H1 (cell line): ENCODE measurements at regions not wholly inside any gene's neighbourhood (a gene's known extent, or its start where the extent isn't known, plus 50 kb on each side); places are given as distances from the start of the nearest gene placed in this dataset.

Experiments used
- CTCF ChIA-PET: fragments of 300-600 bp; sonication (Branson Sonifier 250); formaldehyde crosslinking; loops from one replicate; lab custom pipeline; 2021; ENCODE audit not compliant: partially characterized antibody; lab: Charles Lee
- POLR2A ChIA-PET: fragments of 300-600 bp; sonication (Branson Sonifier 250); formaldehyde crosslinking; loops from one replicate; lab custom pipeline; 2021; ENCODE audit warnings: inconsistent platforms; ENCODE audit not compliant: partially characterized antibody; lab: Charles Lee
- DNase-seq, 2 experiments: peaks; one replicate each; pipeline versions ENCODE4 v3.0.0 to v3.0.0-alpha.2; 2010 to 2022; ENCODE audit warnings: low spot score in 2 of 2, low read depth in 1 of 2, mixed read lengths in 1 of 2
- FAIRE-seq: peaks from 2 replicates; lab custom pipeline; 2011; peaks lifted over from hg19 to GRCh38; lab: Jason Lieb, UNC
- H2AFZ ChIP-seq: 2 replicates; pipeline ENCODE4 v1.8.1; 2012; ENCODE audit warnings: low read length, inconsistent platforms
- H2AK5ac ChIP-seq: 2 replicates; pipeline ENCODE4 v1.6.1; 2013; ENCODE audit warnings: low read depth, low read length
- H2BK120ac ChIP-seq: replicated peaks from 2 replicates; pipeline ENCODE3; 2013; ENCODE audit warnings: low read depth, low read length, inconsistent platforms
- H2BK12ac ChIP-seq: 2 replicates; pipeline ENCODE4 v1.6.1; 2013; ENCODE audit warnings: low read depth, low read length
- H2BK15ac ChIP-seq: 2 replicates; pipeline ENCODE4 v1.6.1; 2013; ENCODE audit warnings: low read length
- H2BK20ac ChIP-seq: 2 replicates; pipeline ENCODE4 v1.6.1; 2013; ENCODE audit warnings: low read length
- H2BK5ac ChIP-seq: 2 replicates; pipeline ENCODE4 v1.6.1; 2013; ENCODE audit warnings: low read depth, low read length
- H3K14ac ChIP-seq: 2 replicates; pipeline ENCODE4 v1.6.1; 2013; ENCODE audit warnings: inconsistent platforms; ENCODE audit not compliant: insufficient read length
- H3K18ac ChIP-seq: 2 replicates; pipeline ENCODE4 v1.6.1; 2013; ENCODE audit warnings: low read length; ENCODE audit errors: extremely low read depth
- H3K23ac ChIP-seq: 2 replicates; pipeline ENCODE4 v1.6.1; 2013; ENCODE audit warnings: inconsistent platforms; ENCODE audit not compliant: insufficient read length
- H3K23me2 ChIP-seq: 2 replicates; pipeline ENCODE4 v1.6.1; 2013; ENCODE audit warnings: low read depth, low read length
- H3K27ac ChIP-seq: 2 replicates; pipeline ENCODE4 v1.6.1; 2011; ENCODE audit warnings: low read depth, low read length, inconsistent platforms
- H3K27me3 ChIP-seq, 4 experiments: replicated peaks in 1 of 4; 1 replicate in 1 of 4; 2 replicates in 3 of 4; pipeline versions ENCODE4 v1.6.1 to v1.8.1; 2011 to 2013; ENCODE audit warnings: low read length in 3 of 4, mild to moderate bottlenecking in 3 of 4, inconsistent platforms in 2 of 4, mixed read lengths in 2 of 4, moderate library complexity in 1 of 4; ENCODE audit not compliant: control insufficient read depth in 3 of 4, insufficient read depth in 3 of 4; ENCODE audit errors: extremely low read depth in 1 of 4
- H3K36me3 ChIP-seq, 4 experiments: 2 replicates each; pipeline versions ENCODE4 v1.6.1 to v1.8.1; 2011 to 2013; ENCODE audit warnings: mild to moderate bottlenecking in 4 of 4, low read length in 3 of 4, moderate library complexity in 2 of 4, control low read depth in 1 of 4, inconsistent platforms in 1 of 4; ENCODE audit not compliant: insufficient read depth in 4 of 4, control insufficient read depth in 2 of 4
- H3K4ac ChIP-seq: replicated peaks from 2 replicates; pipeline ENCODE3; 2013; ENCODE audit warnings: low read length, low read depth, mixed read lengths, inconsistent platforms; ENCODE audit not compliant: insufficient read length
- H3K4me1 ChIP-seq, 4 experiments: replicated peaks in 1 of 4; 1 replicate in 1 of 4; 2 replicates in 3 of 4; pipeline versions ENCODE4 v1.6.1 to v1.8.1; 2011 to 2013; ENCODE audit warnings: low read length in 3 of 4, inconsistent platforms in 2 of 4, mixed read lengths in 1 of 4; ENCODE audit not compliant: insufficient read depth in 4 of 4, control insufficient read depth in 3 of 4
- H3K4me2 ChIP-seq, 2 experiments: 2 replicates each; pipeline versions ENCODE4 v1.6.1 to v1.8.1; 2011 to 2013; ENCODE audit warnings: low read depth in 2 of 2, low read length in 2 of 2, control low read depth in 1 of 2, inconsistent platforms in 1 of 2, mild to moderate bottlenecking in 1 of 2; ENCODE audit not compliant: insufficient read depth in 1 of 2
- H3K4me3 ChIP-seq, 4 experiments: fragments of 200-600, 300-600 bp in 1 of 4; sonication (generic), shearing (Covaris generic), sonication (Bioruptor Twin) in 1 of 4; 2 replicates each; pipeline versions ENCODE4 v1.5.1 to v1.8.1; 2011 to 2016; ENCODE audit warnings: low read length in 4 of 4, low read depth in 3 of 4, control low read depth in 2 of 4, inconsistent platforms in 2 of 4, mild to moderate bottlenecking in 2 of 4, mixed read lengths in 1 of 4, moderate library complexity in 1 of 4; ENCODE audit not compliant: insufficient read depth in 2 of 4; ENCODE audit errors: extremely low read depth in 1 of 4
- H3K56ac ChIP-seq: replicated peaks from 2 replicates; pipeline ENCODE3; 2013; ENCODE audit warnings: low read depth, mild to moderate bottlenecking, mixed read lengths, low read length, inconsistent platforms; ENCODE audit not compliant: insufficient read length
- H3K79me1 ChIP-seq: 2 replicates; pipeline ENCODE4 v1.6.1; 2013; ENCODE audit warnings: low read depth, low read length, control low read depth
- H3K79me2 ChIP-seq, 2 experiments: 2 replicates each; pipeline versions ENCODE4 v1.6.1 to v1.8.1; 2012 to 2013; ENCODE audit warnings: low read length in 2 of 2, mild to moderate bottlenecking in 2 of 2, inconsistent platforms in 1 of 2; ENCODE audit not compliant: insufficient read depth in 2 of 2, control insufficient read depth in 1 of 2
- H3K9ac ChIP-seq, 4 experiments: replicated peaks in 1 of 4; 1 replicate in 1 of 4; 2 replicates in 3 of 4; pipeline versions ENCODE4 v1.6.1 to v1.8.1; 2011 to 2013; ENCODE audit warnings: low read depth in 3 of 4, low read length in 3 of 4, control low read depth in 2 of 4, mild to moderate bottlenecking in 2 of 4, moderate library complexity in 2 of 4, inconsistent platforms in 1 of 4; ENCODE audit errors: extremely low read depth in 1 of 4
- H3K9me3 ChIP-seq, 2 experiments: 2 replicates each; pipeline versions ENCODE4 v1.6.1 to v1.8.1; 2012 to 2013; ENCODE audit warnings: mild to moderate bottlenecking in 2 of 2, moderate library complexity in 2 of 2, control low read depth in 1 of 2, inconsistent platforms in 1 of 2, low read depth in 1 of 2, low read length in 1 of 2, mixed read lengths in 1 of 2; ENCODE audit not compliant: insufficient read depth in 2 of 2
- H4K20me1 ChIP-seq, 2 experiments: replicated peaks in 1 of 2; 2 replicates each; pipeline versions ENCODE3 to v1.8.1; 2011 to 2013; ENCODE audit warnings: inconsistent platforms in 2 of 2, low read length in 2 of 2, mild to moderate bottlenecking in 1 of 2; ENCODE audit not compliant: insufficient read depth in 2 of 2, control insufficient read depth in 1 of 2
- H4K5ac ChIP-seq: 2 replicates; pipeline ENCODE4 v1.6.1; 2013; ENCODE audit warnings: low read length, low read depth, mixed read lengths, inconsistent platforms; ENCODE audit not compliant: insufficient read length
- H4K8ac ChIP-seq: 2 replicates; pipeline ENCODE4 v1.8.0; 2013; ENCODE audit warnings: mild to moderate bottlenecking, moderate library complexity, low read length, inconsistent platforms; ENCODE audit not compliant: insufficient read depth; ENCODE audit errors: extremely low read depth
- H4K91ac ChIP-seq: replicated peaks from 2 replicates; pipeline ENCODE3; 2013; ENCODE audit warnings: low read length, mixed read lengths, inconsistent platforms; ENCODE audit not compliant: insufficient read length
- BRCA1 ChIP-seq: IDR thresholded peaks from 2 replicates; pipeline ENCODE4 v1.6.1; 2012; ENCODE audit warnings: low read depth, low read length, improper control_type of control experiment
- CEBPB ChIP-seq: IDR thresholded peaks from 2 replicates; pipeline ENCODE4 v1.6.1; 2012; ENCODE audit warnings: low read depth, low read length
- CHD1 ChIP-seq: IDR thresholded peaks from 2 replicates; pipeline ENCODE4 v1.6.1; 2012; ENCODE audit warnings: low read depth, low read length, improper control_type of control experiment
- CTBP2 ChIP-seq: IDR thresholded peaks from 2 replicates; pipeline ENCODE4 v1.7.0; 2011; ENCODE audit warnings: borderline replicate concordance, mild to moderate bottlenecking, moderate library complexity, mixed read lengths, low read length; ENCODE audit not compliant: insufficient read depth, insufficient read length
- EZH2 ChIP-seq: fragments of 200-600 bp; sonication (generic); IDR thresholded peaks from 2 replicates; pipeline ENCODE4 v1.7.1; 2012; ENCODE audit warnings: low read depth, mild to moderate bottlenecking, moderate library complexity, low read length, inconsistent platforms; ENCODE audit not compliant: severe bottlenecking
- FOSL1 ChIP-seq: IDR thresholded peaks from 2 replicates; pipeline ENCODE4 v1.6.1; 2011; ENCODE audit warnings: mild to moderate bottlenecking, low read depth, low read length, moderate library complexity; ENCODE audit not compliant: insufficient read depth
- KDM1A ChIP-seq: fragments of 200-600, 300-600 bp; sonication (generic); IDR thresholded peaks from 2 replicates; pipeline ENCODE4 v1.7.1; 2016; ENCODE audit warnings: mild to moderate bottlenecking, low read length, borderline replicate concordance
- KDM4A ChIP-seq: IDR thresholded peaks from one replicate; pipeline ENCODE4 v1.7.1; 2012; ENCODE audit warnings: low read depth, mild to moderate bottlenecking, moderate library complexity, low read length, inconsistent platforms; ENCODE audit not compliant: severe bottlenecking
- KDM5A ChIP-seq: fragments of 200-600 bp; IDR thresholded peaks from 2 replicates; pipeline ENCODE4 v1.7.1; 2012; ENCODE audit warnings: mild to moderate bottlenecking, low read length, inconsistent platforms, mixed read lengths
- NRF1 ChIP-seq: IDR thresholded peaks from 2 replicates; pipeline ENCODE4 v1.6.1; 2011; ENCODE audit warnings: mild to moderate bottlenecking, low read depth, low read length, improper control_type of control experiment
- POLR2A ChIP-seq, 2 experiments: IDR thresholded peaks; 1 replicate in 1 of 2; 2 replicates in 1 of 2; pipeline ENCODE4 v1.6.1; 2011; ENCODE audit warnings: low read depth in 2 of 2, low read length in 2 of 2, mild to moderate bottlenecking in 2 of 2; ENCODE audit errors: control extremely low read depth in 1 of 2
- RNF2 ChIP-seq: fragments of 200-900, 300-1000 bp; sonication (generic); IDR thresholded peaks from 2 replicates; pipeline ENCODE4 v1.7.1; 2016; ENCODE audit warnings: borderline replicate concordance, low read depth, mild to moderate bottlenecking, antibody characterized with exemption, low read length; ENCODE audit not compliant: poor library complexity, severe bottlenecking; ENCODE audit errors: missing control alignments
- SIX5 ChIP-seq: IDR thresholded peaks from 2 replicates; pipeline ENCODE4 v1.6.1; 2011; ENCODE audit warnings: mild to moderate bottlenecking, low read depth, low read length
- SP2 ChIP-seq: IDR thresholded peaks from 2 replicates; pipeline ENCODE4 v1.6.1; 2012; ENCODE audit warnings: mild to moderate bottlenecking, low read length, inconsistent platforms
- SP4 ChIP-seq: IDR thresholded peaks from 2 replicates; pipeline ENCODE4 v1.6.1; 2012; ENCODE audit warnings: low read length, inconsistent platforms
- TBP ChIP-seq: IDR thresholded peaks from 2 replicates; pipeline ENCODE4 v1.6.1; 2011; ENCODE audit warnings: low read depth, low read length, improper control_type of control experiment
- WGBS, 2 experiments: shearing (Covaris generic) in 1 of 2; methylation state at CpG; one replicate each; pipeline versions ENCODE4 v1.1.6 to v1.1.7; 2013 to 2015; ENCODE audit warnings: low lambda C conversion rate in 2 of 2, mixed read lengths in 2 of 2, inconsistent platforms in 1 of 2, low coverage in 1 of 2, missing lambda C conversion rate in 1 of 2; ENCODE audit not compliant: insufficient replicate concordance in 2 of 2, insufficient coverage in 1 of 2, insufficient read length in 1 of 2; ENCODE audit errors: extremely low coverage in 1 of 2, missing lambda C conversion rate in 1 of 2; 5-methylcytosine and 5-hydroxymethylcytosine counted together

GRCh38 chr3:144105542-144105941, 133.9 kb downstream of the DIPK2A start:
- Histone ChIP-seq H2AFZ (no peak overlapping the region), H4K5ac (no peak overlapping the region), H4K20me1 (no peaks in the 10 kb centered on the region), H3K14ac (no peak overlapping the region), H4K91ac (no peak overlapping the region), H3K23me2 (no peaks in the 10 kb centered on the region), H3K79me2 (no peaks in the 10 kb centered on the region), H3K4me1 (peaks cover 0 to 5% (median 2%) of the 10 kb centered on the region in 4 experiments; a peak in 2 of 7 replicates), H3K4me3 (no peak overlapping the region), H3K36me3 (no peaks in the 10 kb centered on the region), H3K27ac (no peak overlapping the region), H2BK15ac (no peak overlapping the region), H3K4ac (no peak overlapping the region), H3K56ac (no peak overlapping the region), H2BK120ac (no peak overlapping the region), H2AK5ac (no peak overlapping the region), H2BK12ac (peak overlapping the region; percentile 61; the same call in 1 of the 2 replicates), H3K9ac (no peak overlapping the region), H3K4me2 (no peak overlapping the region), H3K18ac (no peak overlapping the region), H3K23ac (no peak overlapping the region), H3K27me3 (no peaks in the 10 kb centered on the region; a peak in 1 of 7 replicates), H2BK20ac (0 out of 2 replicates have a peak overlapping the region, but pooled peaks have one; percentile 7), H3K9me3 (no peaks in the 10 kb centered on the region), H2BK5ac (no peak overlapping the region), H4K8ac (no peak overlapping the region), H3K79me1 (no peaks in the 10 kb centered on the region)
- ChIA-PET CTCF (no interaction called here), POLR2A (no interaction called here)
- FAIRE-seq, result no peak
- no peak for DNase-seq
- 90% methylated on average over 3 of the region's 3 CpGs; no CpG with 5 or more reads in 1 of the 2 experiments for WGBS, 2 experiments
- TF ChIP-seq KDM5A, result no peak
- TF ChIP-seq CTBP2, result no peak
- no peak for TF ChIP-seq RNF2
- no peak for TF ChIP-seq FOSL1
- TF ChIP-seq SP2, result no peak
- TF ChIP-seq NRF1, result no peak
- no peak for TF ChIP-seq TBP
- TF ChIP-seq SP4, result no peak
- TF ChIP-seq SIX5, result no peak
- no peak for TF ChIP-seq CHD1
- TF ChIP-seq KDM4A, result no peak
- TF ChIP-seq BRCA1, result no peak
- TF ChIP-seq CEBPB, result no peak
- TF ChIP-seq EZH2, result no peak
- TF ChIP-seq KDM1A, result no peak
- no peak for TF ChIP-seq POLR2A (IDR thresholded peaks at IDR 0.05; ENCODE audit: control extremely low read depth in 1 of 2, low read depth in 2 of 2, low read length in 2 of 2)
